Ovary (tissue), 3 donors: ENCODE measurements at regions not wholly inside any gene's neighbourhood (a gene's known extent, or its start where the extent isn't known, plus 50 kb on each side); places are given as distances from the start of the nearest gene placed in this dataset.

ENCODE experiments used
- POLR2A ChIP-seq: fragments of 450-650 bp; IDR thresholded peaks from one replicate; pipeline ENCODE4 v1.6.1; 2017; ENCODE audit warnings: antibody characterized with exemption, mild to moderate bottlenecking, moderate library complexity
- TF ChIP-seq, protein P1 (sequence below), 3 donors: fragments of 450-650 bp in 2 of 3; fragments of 200-600 bp in 1 of 3; IDR thresholded peaks; one replicate each; pipeline versions ENCODE4 v1.5.1 to v1.8.0; 2016 to 2022; ENCODE audit warnings: antibody characterized with exemption in 3 of 3, mild to moderate bottlenecking in 1 of 3
- donor health status: DM: no; HTN: no; CAD: no.

DNA sequence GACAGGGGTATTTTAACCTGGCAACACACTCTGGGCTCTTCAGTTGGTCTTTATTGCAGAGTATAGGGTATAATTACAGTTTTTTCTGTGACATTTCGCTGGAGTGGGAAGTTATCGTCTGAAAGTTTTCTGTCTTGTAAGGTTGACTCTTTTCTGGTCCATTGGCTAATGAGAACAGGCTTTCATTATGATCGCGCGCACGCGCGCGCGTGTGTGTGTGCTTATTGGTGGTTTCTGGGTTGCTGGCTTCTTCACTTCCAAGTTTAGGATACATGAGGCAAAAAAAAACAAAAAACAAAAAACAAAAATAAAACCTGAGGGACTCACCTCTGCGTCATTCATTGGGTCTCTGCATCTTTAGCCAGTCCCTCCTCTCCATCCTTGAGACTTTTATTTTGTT is 68.7 kb upstream of the MYOCD start:
- TF ChIP-seq, protein P1, sequence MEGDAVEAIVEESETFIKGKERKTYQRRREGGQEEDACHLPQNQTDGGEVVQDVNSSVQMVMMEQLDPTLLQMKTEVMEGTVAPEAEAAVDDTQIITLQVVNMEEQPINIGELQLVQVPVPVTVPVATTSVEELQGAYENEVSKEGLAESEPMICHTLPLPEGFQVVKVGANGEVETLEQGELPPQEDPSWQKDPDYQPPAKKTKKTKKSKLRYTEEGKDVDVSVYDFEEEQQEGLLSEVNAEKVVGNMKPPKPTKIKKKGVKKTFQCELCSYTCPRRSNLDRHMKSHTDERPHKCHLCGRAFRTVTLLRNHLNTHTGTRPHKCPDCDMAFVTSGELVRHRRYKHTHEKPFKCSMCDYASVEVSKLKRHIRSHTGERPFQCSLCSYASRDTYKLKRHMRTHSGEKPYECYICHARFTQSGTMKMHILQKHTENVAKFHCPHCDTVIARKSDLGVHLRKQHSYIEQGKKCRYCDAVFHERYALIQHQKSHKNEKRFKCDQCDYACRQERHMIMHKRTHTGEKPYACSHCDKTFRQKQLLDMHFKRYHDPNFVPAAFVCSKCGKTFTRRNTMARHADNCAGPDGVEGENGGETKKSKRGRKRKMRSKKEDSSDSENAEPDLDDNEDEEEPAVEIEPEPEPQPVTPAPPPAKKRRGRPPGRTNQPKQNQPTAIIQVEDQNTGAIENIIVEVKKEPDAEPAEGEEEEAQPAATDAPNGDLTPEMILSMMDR (IDR thresholded peaks at IDR 0.05): no peak
- TF ChIP-seq POLR2A: no peak
